ENCODE measurements at regions not wholly inside any gene's neighbourhood (a gene's known extent, or its start where the extent isn't known, plus 50 kb on each side); places are given as distances from the start of the nearest gene placed in this dataset.

DNA sequence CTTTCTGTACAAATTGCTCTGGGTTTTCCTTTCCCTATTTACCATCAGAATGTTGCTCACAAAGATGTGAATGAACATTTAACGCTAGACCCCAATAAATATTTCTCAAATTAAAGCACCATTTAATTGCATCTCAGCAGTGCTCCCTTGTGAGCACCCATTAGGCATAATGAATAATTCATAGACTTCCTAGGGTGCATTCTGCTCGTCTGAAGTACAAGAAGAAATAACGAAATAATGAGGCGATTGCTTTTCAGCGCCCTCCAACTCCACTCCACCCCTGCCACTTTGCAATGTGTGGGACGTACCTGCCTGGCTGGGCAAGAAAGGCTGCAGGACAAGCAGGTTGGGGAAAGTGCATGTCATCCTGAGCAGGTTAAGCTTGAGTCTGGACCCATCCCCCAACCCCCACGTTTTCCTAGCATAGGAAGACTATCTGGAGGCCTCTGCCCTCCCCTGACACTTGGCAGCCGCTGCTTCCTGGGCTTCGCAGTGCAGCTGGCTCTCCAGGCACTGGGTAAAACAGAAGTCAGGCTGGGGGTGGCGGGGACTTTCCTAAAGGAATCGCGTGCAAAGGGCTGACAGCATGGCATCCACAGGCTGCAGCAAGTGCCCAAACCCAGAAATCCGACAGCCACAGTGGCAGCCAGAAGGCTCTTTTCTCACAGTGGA lies 253.7 kb downstream of the DUSP6 start:
- H3K4me3 Mint-ChIP-seq, result no peak overlapping the region
- H3K27ac Mint-ChIP-seq, result no peak overlapping the region
- H3K9me3 Mint-ChIP-seq, result no peaks in the 10 kb centered on the region
- peaks cover 26% of the 10 kb centered on the region for H3K4me1 Mint-ChIP-seq
- no peak for TF ChIP-seq CTCF (IDR thresholded peaks at IDR 0.05; ENCODE audit: unreplicated experiment in 3 of 3)
- H3K27me3 Mint-ChIP-seq (ENCODE audit: low read depth), result no peaks in the 10 kb centered on the region
- H3K36me3 Mint-ChIP-seq (ENCODE audit: low read depth), result no peaks in the 10 kb centered on the region

- peaks cover 17% of the 10 kb centered on the region for H3K9me3 Mint-ChIP-seq
- TF ChIP-seq CTCF (IDR thresholded peaks at IDR 0.05; ENCODE audit: unreplicated experiment in 3 of 3), result no peak
- peaks cover 9% of the 10 kb centered on the region for H3K4me1 Mint-ChIP-seq
- H3K27me3 Mint-ChIP-seq (ENCODE audit: low read depth), result peaks cover 3% of the 10 kb centered on the region
- H3K27ac Mint-ChIP-seq, result no peak overlapping the region
- no peak overlapping the region for H3K4me3 Mint-ChIP-seq
- peaks cover 6% of the 10 kb centered on the region for H3K36me3 Mint-ChIP-seq (ENCODE audit: low read depth)
These were observed 260.0 kb downstream of the DUSP6 start for GRCh38 chr12:89092297-89092696.

GRCh38 chr12:89091293-89091841 lies 260.9 kb downstream of the DUSP6 start:
- Mint-ChIP-seq H3K27me3 (ENCODE audit: low read depth) (peaks cover 3% of the 10 kb centered on the region), H3K9me3 (peaks cover 17% of the 10 kb centered on the region), H3K4me1 (peaks cover 13% of the 10 kb centered on the region), H3K36me3 (ENCODE audit: low read depth) (peaks cover 6% of the 10 kb centered on the region), H3K27ac (no peak overlapping the region), H3K4me3 (no peak overlapping the region)
- no peak for TF ChIP-seq CTCF (IDR thresholded peaks at IDR 0.05; ENCODE audit: unreplicated experiment in 3 of 3)

- H3K27me3 Mint-ChIP-seq (ENCODE audit: low read depth), result peaks cover 3% of the 10 kb centered on the region
These were observed 263.0 kb downstream of the DUSP6 start for GRCh38 chr12:89089264-89089663.

GRCh38 chr12:89087876-89088275 lies 264.4 kb downstream of the DUSP6 start:
- H3K4me1 Mint-ChIP-seq, result peaks cover 21% of the 10 kb centered on the region
- peaks cover 3% of the 10 kb centered on the region for H3K27me3 Mint-ChIP-seq (ENCODE audit: low read depth)
- no peak overlapping the region for H3K27ac Mint-ChIP-seq
- no peak for TF ChIP-seq CTCF (IDR thresholded peaks at IDR 0.05; ENCODE audit: unreplicated experiment in 3 of 3)
- peaks cover 16% of the 10 kb centered on the region for H3K9me3 Mint-ChIP-seq
- no peak overlapping the region for H3K4me3 Mint-ChIP-seq
- peaks cover 6% of the 10 kb centered on the region for H3K36me3 Mint-ChIP-seq (ENCODE audit: low read depth)

More at GRCh38 chr12:89089264-89089663, 263.0 kb downstream of the DUSP6 start:
- Mint-ChIP-seq H3K4me1 (peaks cover 21% of the 10 kb centered on the region), H3K9me3 (peaks cover 17% of the 10 kb centered on the region), H3K27ac (no peak overlapping the region), H3K36me3 (ENCODE audit: low read depth) (peaks cover 6% of the 10 kb centered on the region), H3K4me3 (no peak overlapping the region)
- no peak for TF ChIP-seq CTCF (IDR thresholded peaks at IDR 0.05; ENCODE audit: unreplicated experiment in 3 of 3)
